Right atrium auricular region (tissue), 2 donors: ENCODE measurements at regions not wholly inside any gene's neighbourhood (a gene's known extent, or its start where the extent isn't known, plus 50 kb on each side); places are given as distances from the start of the nearest gene placed in this dataset.

Source experiments
- DNase-seq: peaks from one replicate; pipeline ENCODE4 v3.0.0-alpha.2; 2019; ENCODE audit warnings: low spot score
- H3K27ac ChIP-seq, 2 donors: fragments of 200-600 bp; sonication (generic); 1 replicate in 1 of 2; 2 replicates in 1 of 2; pipeline ENCODE4 v1.5.1; 2016 to 2019
- H3K27me3 ChIP-seq, 2 donors: fragments of 200-600 bp; sonication (generic); one replicate each; pipeline versions ENCODE4 v1.5.1 to v1.6.0; 2017 to 2019
- H3K36me3 ChIP-seq: fragments of 200-600 bp; sonication (generic); one replicate; pipeline ENCODE4 v1.5.1; 2016
- H3K4me1 ChIP-seq, 2 donors: fragments of 200-600 bp; sonication (generic); one replicate each; pipeline versions ENCODE4 v1.5.1 to v1.6.0; 2017 to 2019
- H3K4me3 ChIP-seq, 2 donors: fragments of 200-600 bp; sonication (generic); 1 replicate in 1 of 2; 2 replicates in 1 of 2; pipeline ENCODE4 v1.5.1; 2017 to 2019; ENCODE audit warnings: mild to moderate bottlenecking in 1 of 2, moderate library complexity in 1 of 2
- H3K9me3 ChIP-seq, 2 donors: fragments of 200-600 bp; sonication (generic); one replicate each; pipeline ENCODE4 v1.5.1; 2019
- TF ChIP-seq, protein P1 (sequence below), 2 donors: fragments of 200-600 bp; sonication (generic); IDR thresholded peaks; one replicate each; pipeline ENCODE4 v1.5.1; 2019; ENCODE audit warnings: antibody characterized with exemption in 2 of 2

DNA sequence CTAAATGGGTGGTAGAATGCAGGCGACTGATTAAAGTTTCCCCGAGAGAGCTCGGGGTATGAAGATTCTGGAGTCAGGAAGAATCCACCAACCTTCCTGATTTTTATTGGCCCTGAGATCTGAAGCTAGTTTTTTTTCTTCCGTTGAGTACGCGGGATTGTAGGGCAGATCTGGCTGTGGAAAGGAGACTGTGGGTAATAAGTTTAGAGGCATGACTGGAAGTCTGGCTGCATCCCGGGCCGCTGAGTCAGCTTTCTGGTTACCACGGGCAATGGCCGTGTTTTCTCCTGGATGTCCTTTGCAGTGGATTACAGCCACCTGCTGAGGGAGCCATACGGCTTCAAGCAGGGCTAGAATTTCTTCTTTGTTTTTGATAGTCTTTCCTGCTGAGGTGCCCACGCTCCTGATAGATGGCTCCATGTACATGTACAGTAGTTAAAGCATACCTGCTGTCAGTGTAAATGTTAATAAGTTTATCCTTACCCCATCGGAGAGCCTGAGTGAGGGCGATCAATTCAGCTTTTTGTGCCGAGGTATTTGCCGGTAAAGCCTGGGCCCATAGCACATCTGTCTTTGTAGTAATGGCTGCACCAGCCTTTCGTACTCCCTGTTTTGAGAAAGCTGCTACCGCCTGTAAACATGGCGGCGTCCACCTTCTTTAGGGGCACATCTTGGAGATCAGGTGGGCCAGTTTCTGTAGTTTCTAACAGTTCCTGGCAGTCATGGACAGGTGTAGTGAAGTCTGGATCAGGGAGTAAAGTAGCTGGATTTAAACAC, 154.0 kb downstream of the TRIM27 start:
- no peak overlapping the region for H3K4me3 ChIP-seq
- H3K36me3 ChIP-seq = no peaks in the 10 kb centered on the region
- no peak overlapping the region for H3K27ac ChIP-seq
- no peak for DNase-seq
- peaks cover 12 to 17% of the 10 kb centered on the region in 2 donors for H3K27me3 ChIP-seq
- no peaks in the 10 kb centered on the region for H3K4me1 ChIP-seq
- H3K9me3 ChIP-seq = peaks cover 0 to 3% of the 10 kb centered on the region in 2 donors
- TF ChIP-seq, protein P1, sequence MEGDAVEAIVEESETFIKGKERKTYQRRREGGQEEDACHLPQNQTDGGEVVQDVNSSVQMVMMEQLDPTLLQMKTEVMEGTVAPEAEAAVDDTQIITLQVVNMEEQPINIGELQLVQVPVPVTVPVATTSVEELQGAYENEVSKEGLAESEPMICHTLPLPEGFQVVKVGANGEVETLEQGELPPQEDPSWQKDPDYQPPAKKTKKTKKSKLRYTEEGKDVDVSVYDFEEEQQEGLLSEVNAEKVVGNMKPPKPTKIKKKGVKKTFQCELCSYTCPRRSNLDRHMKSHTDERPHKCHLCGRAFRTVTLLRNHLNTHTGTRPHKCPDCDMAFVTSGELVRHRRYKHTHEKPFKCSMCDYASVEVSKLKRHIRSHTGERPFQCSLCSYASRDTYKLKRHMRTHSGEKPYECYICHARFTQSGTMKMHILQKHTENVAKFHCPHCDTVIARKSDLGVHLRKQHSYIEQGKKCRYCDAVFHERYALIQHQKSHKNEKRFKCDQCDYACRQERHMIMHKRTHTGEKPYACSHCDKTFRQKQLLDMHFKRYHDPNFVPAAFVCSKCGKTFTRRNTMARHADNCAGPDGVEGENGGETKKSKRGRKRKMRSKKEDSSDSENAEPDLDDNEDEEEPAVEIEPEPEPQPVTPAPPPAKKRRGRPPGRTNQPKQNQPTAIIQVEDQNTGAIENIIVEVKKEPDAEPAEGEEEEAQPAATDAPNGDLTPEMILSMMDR (IDR thresholded peaks at IDR 0.05) = no peak

DNA sequence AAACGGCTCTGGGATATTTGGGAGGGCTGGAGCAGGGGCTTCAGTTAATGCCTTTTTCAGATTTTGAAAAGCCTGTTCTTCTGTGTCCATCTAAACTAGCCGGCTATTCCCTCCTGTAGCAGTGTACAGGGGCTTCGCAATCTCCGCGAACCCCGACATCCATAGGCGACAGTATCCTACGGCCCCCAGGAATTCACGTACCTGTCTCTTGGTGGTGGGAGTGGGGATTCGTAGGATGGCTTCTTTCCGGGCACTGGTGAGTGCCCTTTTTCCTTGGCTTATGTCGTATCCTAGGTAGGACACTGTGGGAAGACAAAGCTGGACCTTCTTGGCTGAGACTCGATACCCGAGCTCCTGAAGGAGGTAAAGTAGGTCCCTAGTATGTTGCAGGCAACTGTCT, 153.1 kb downstream of the TRIM27 start:
- no peak for DNase-seq
- TF ChIP-seq, protein P1 (IDR thresholded peaks at IDR 0.05) = no peak
- Histone ChIP-seq H3K4me3 (no peak overlapping the region), H3K27ac (no peak overlapping the region), H3K36me3 (no peaks in the 10 kb centered on the region), H3K27me3 (peaks cover 8 to 26% of the 10 kb centered on the region in 2 donors), H3K9me3 (no peaks in the 10 kb centered on the region), H3K4me1 (no peaks in the 10 kb centered on the region)

DNA sequence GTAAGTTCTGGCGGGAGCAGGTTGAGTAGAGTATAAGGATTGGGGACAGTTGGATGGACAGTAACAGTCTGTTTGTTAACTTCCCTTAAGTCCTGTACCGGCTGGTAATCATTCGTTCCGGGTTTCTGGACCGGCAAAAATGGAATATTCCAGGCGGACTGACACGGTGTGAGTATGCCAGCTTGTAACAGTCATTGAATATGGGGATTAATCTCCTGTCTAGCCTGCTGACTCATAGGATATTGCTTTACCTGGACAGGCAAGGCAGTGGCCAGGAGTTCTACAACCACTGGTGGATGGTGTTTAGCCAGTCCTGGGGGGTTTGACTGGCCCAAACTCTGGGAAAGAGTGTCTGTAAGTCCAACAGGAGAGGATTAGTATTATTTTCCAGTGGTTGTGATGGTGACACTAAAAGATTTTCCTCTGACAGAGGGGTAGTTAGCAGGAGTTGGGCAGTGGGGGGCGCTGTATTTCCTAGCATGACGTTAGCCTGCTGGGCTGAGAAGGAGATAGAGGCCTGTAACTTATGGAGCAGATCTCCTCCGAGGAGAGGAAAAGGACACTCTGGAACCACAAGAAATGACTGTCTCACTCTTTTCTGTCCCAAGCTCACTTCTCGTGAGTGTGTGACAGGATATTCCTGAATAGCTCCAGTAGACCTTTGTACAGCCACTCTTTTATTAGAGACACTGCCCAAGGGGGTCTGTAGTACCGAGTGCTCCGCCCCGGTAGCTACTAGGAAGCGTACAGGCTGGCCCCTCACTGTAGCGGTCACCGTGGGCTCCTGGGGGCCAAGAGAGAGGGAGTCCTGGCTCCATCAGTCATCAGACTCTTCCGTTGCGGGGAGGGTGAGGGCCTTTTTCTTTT, 152.2 kb downstream of the TRIM27 start:
- peaks cover 9 to 26% of the 10 kb centered on the region in 2 donors for H3K27me3 ChIP-seq
- TF ChIP-seq, protein P1 (IDR thresholded peaks at IDR 0.05) = no peak

DNA sequence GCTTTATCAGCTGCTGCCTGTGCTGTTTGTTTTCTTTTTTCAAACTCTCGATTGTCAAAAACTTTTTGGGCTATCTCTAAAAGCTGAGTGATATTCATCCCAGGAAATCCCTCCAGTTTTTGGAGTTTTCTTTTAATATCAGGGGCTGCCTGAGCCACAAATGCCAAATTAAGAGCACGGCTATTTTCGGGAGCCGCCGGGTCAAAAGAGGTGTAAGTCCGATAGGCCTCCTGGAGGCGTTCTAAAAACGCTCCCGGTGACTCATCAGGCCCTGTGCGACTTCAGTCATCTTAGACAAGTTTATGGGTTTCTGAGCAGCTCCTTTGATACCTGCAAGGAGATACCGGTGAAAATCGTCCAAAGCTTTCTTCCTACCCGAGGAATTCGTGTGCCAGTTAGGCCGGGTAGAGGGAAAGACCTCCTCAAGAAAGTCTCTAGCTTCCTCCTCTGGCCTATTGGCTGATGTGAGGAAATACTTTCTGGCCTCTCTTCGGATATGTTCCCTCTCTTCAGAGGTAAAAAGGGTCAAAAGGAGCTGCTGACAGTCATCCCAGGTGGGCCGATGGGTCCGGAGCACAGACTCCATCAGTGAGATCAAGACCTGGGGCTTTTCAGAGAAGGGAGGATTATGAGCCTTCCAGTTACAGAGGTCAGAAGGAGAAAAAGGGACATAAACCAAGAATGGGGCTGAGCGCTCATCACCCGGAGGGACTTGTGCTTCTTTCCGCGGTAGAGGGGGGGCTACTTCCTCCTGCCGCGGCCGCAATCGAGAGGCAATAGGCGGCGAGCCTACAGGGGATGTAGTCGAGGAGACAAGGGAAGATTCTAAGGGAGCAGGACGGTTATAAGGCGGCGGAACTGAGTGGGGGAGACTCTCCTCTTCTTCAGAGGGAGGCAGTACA, 151.1 kb downstream of the TRIM27 start:
- H3K27me3 ChIP-seq = peaks cover 9 to 26% of the 10 kb centered on the region in 2 donors
- H3K4me3 ChIP-seq = no peak overlapping the region
- DNase-seq = no peak
- H3K4me1 ChIP-seq = no peaks in the 10 kb centered on the region
- H3K36me3 ChIP-seq = no peaks in the 10 kb centered on the region
- H3K9me3 ChIP-seq = no peaks in the 10 kb centered on the region
- H3K27ac ChIP-seq = no peak overlapping the region
- TF ChIP-seq, protein P1 (IDR thresholded peaks at IDR 0.05) = no peak

More for the DNA sequence above, 152.2 kb downstream of the TRIM27 start:
- Histone ChIP-seq H3K9me3 (no peaks in the 10 kb centered on the region), H3K27ac (no peak overlapping the region), H3K4me1 (no peaks in the 10 kb centered on the region), H3K4me3 (no peak overlapping the region), H3K36me3 (no peaks in the 10 kb centered on the region)
- no peak for DNase-seq

DNA sequence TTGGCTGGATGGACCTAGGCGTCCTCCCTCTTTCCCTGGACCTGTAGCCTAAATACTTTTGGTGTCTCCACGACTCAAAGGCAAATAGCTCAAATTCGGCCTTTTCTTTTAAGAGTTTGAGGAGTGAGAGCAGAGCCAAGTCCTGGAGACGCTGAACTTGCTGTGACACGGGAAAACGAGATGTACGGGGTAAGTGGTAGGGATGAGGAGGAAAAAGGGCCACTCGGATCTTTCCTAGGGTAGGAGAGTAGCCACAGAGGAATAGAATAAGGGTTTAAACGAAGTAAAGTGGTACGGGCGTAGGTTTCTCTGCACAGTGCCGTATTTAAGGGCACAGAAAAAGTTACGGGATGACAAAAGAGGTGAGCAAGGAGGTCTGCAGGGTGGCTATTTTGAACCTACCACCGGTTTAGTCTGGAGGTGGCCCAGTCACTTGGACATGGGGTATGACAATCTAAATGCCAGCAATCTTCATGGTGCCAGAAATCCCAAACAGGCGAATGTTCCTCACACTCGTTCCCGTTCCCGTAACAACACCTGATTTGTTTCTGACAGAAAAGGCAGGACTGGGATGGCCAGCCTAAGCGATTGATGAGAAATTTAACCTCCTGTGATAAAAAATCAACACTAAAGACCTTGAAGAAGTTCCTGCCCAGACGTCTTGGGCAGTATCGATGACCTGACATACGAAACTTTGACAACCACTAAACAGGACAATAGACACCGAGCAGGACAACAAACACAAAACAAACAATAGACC, 149.3 kb downstream of the TRIM27 start:
- Histone ChIP-seq H3K27me3 (peaks cover 9 to 26% of the 10 kb centered on the region in 2 donors), H3K36me3 (no peaks in the 10 kb centered on the region), H3K9me3 (no peaks in the 10 kb centered on the region), H3K4me3 (no peak overlapping the region), H3K27ac (no peak overlapping the region), H3K4me1 (no peaks in the 10 kb centered on the region)
- DNase-seq = no peak
- TF ChIP-seq, protein P1 (IDR thresholded peaks at IDR 0.05) = no peak
